ENCODE measurements at regions not wholly inside any gene's neighbourhood (a gene's known extent, or its start where the extent isn't known, plus 50 kb on each side); places are given as distances from the start of the nearest gene placed in this dataset.
A peak's percentile ranks its signal among the peaks of the same experiment; 100 is the strongest.

DNA sequence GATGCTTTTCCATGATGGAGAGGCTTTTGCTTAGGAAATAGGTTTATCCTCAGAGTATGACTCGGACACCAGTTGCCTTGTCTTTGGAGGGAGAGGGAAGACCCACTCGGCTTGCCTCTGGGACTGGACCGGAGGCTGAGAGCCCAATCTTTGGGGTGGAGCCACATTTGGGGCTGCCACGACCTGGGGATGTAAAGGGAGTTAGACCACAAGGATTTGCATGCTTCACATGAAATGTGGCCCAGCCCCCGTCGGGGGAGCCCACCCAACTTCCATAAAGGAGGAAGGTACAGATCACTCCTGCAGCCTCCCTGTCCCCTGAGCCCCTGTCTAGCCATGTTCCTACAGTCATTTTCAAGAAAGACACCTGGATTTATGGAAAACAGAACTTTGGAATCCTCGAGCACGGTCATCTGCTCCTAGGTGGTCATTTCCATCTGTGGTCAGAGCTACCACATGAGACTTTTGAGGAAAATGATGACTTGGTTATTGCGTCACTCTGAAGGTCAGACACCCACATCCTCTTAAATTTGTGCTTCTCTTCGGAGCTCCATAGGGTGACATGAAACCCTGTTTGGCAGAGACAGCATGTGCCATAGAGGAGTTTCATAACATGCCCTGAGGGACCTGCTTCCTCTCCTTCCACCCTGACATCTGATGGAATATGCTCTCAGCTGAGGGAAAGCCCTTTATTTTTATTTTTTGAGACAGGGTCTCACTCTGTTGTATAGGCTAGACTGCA, 99.4 kb upstream of the SLC45A1 start:
- Histone ChIP-seq H3K4me2 (ENCODE audit: low read depth, low read length) (no peak overlapping the region), H3K27ac (ENCODE audit: extremely low read length, insufficient read depth, low read length) (no peak overlapping the region), H3K9me3 (ENCODE audit: low read length) (no peaks in the 10 kb centered on the region), H3K27me3 (ENCODE audit: control insufficient read depth in 1 of 2, insufficient read depth in 2 of 2, low read length in 2 of 2) (no peaks in the 10 kb centered on the region), H3K36me3 (replicated peaks in 1 of 2; ENCODE audit: control insufficient read depth in 1 of 2, insufficient read depth in 2 of 2, low read length in 2 of 2) (no peaks in the 10 kb centered on the region; a peak in 1 of 5 replicates), H3K4me1 (ENCODE audit: insufficient read depth, low read length) (peaks cover 36% of the 10 kb centered on the region), H3K79me2 (ENCODE audit: insufficient read depth, low read length) (no peaks in the 10 kb centered on the region), H3K9ac (ENCODE audit: insufficient read depth, low read depth, low read length) (no peak overlapping the region), H4K20me1 (ENCODE audit: insufficient read depth, low read length) (no peaks in the 10 kb centered on the region), H3K4me3 (replicated peaks in 1 of 3; ENCODE audit: insufficient read depth in 1 of 3, low read depth in 2 of 3, low read length in 3 of 3) (no peak overlapping the region), H2AFZ (ENCODE audit: low read length) (no peak overlapping the region)
- BruUV-seq (replicated peaks): no TSS peak
- 91% methylated on average over 9 of the region's 10 CpGs for WGBS (ENCODE audit: low lambda C conversion rate)
- no peak for ATAC-seq
- in situ Hi-C loops (cut with HindIII; ENCODE audit: extremely low pct_ligation_motif_present, low pct_unique_long_range_greater_than_20kb) (no loop called here), intact Hi-C loops (cut with micrococcal nuclease; ENCODE audit: unreplicated experiment) (no loop called here)
- FAIRE-seq: no peak
- ChIA-PET CTCF (ENCODE audit: low intra/inter-chr PET ratio, low total read pairs) (no interaction called here), POLR2A (no interaction called here)
- no peak for DNase-seq (ENCODE audit: low spot score)
- TF ChIP-seq, protein P1, sequence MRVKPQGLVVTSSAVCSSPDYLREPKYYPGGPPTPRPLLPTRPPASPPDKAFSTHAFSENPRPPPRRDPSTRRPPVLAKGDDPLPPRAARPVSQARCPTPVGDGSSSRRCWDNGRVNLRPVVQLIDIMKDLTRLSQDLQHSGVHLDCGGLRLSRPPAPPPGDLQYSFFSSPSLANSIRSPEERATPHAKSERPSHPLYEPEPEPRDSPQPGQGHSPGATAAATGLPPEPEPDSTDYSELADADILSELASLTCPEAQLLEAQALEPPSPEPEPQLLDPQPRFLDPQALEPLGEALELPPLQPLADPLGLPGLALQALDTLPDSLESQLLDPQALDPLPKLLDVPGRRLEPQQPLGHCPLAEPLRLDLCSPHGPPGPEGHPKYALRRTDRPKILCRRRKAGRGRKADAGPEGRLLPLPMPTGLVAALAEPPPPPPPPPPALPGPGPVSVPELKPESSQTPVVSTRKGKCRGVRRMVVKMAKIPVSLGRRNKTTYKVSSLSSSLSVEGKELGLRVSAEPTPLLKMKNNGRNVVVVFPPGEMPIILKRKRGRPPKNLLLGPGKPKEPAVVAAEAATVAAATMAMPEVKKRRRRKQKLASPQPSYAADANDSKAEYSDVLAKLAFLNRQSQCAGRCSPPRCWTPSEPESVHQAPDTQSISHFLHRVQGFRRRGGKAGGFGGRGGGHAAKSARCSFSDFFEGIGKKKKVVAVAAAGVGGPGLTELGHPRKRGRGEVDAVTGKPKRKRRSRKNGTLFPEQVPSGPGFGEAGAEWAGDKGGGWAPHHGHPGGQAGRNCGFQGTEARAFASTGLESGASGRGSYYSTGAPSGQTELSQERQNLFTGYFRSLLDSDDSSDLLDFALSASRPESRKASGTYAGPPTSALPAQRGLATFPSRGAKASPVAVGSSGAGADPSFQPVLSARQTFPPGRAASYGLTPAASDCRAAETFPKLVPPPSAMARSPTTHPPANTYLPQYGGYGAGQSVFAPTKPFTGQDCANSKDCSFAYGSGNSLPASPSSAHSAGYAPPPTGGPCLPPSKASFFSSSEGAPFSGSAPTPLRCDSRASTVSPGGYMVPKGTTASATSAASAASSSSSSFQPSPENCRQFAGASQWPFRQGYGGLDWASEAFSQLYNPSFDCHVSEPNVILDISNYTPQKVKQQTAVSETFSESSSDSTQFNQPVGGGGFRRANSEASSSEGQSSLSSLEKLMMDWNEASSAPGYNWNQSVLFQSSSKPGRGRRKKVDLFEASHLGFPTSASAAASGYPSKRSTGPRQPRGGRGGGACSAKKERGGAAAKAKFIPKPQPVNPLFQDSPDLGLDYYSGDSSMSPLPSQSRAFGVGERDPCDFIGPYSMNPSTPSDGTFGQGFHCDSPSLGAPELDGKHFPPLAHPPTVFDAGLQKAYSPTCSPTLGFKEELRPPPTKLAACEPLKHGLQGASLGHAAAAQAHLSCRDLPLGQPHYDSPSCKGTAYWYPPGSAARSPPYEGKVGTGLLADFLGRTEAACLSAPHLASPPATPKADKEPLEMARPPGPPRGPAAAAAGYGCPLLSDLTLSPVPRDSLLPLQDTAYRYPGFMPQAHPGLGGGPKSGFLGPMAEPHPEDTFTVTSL (CRISPR knock-in tag; IDR thresholded peaks at IDR 0.05; ENCODE audit: borderline replicate concordance): 0 out of 2 replicates have a peak, but pooled peaks have one; percentile 22
- TF ChIP-seq ZNF484 (CRISPR knock-in tag; IDR thresholded peaks at IDR 0.05; ENCODE audit: borderline replicate concordance, low read depth) (no peak), ZNF263 (CRISPR knock-in tag; IDR thresholded peaks at IDR 0.05) (0 out of 2 replicates have a peak, but pooled peaks have one; percentile 5), CEBPB (IDR thresholded peaks at IDR 0.05; ENCODE audit: borderline replicate concordance, low read depth, low read length) (peak; percentile 87), CEBPG (CRISPR knock-in tag; IDR thresholded peaks at IDR 0.05) (peak; percentile 56), HNRNPH1 (optimal IDR thresholded peaks at IDR 0.05; ENCODE audit: low read depth, low read length) (no peak), BCL6 (CRISPR knock-in tag; IDR thresholded peaks at IDR 0.05) (peak; percentile 42; the same call in 1 of the 2 replicates)
- TF ChIP-seq, protein P2, sequence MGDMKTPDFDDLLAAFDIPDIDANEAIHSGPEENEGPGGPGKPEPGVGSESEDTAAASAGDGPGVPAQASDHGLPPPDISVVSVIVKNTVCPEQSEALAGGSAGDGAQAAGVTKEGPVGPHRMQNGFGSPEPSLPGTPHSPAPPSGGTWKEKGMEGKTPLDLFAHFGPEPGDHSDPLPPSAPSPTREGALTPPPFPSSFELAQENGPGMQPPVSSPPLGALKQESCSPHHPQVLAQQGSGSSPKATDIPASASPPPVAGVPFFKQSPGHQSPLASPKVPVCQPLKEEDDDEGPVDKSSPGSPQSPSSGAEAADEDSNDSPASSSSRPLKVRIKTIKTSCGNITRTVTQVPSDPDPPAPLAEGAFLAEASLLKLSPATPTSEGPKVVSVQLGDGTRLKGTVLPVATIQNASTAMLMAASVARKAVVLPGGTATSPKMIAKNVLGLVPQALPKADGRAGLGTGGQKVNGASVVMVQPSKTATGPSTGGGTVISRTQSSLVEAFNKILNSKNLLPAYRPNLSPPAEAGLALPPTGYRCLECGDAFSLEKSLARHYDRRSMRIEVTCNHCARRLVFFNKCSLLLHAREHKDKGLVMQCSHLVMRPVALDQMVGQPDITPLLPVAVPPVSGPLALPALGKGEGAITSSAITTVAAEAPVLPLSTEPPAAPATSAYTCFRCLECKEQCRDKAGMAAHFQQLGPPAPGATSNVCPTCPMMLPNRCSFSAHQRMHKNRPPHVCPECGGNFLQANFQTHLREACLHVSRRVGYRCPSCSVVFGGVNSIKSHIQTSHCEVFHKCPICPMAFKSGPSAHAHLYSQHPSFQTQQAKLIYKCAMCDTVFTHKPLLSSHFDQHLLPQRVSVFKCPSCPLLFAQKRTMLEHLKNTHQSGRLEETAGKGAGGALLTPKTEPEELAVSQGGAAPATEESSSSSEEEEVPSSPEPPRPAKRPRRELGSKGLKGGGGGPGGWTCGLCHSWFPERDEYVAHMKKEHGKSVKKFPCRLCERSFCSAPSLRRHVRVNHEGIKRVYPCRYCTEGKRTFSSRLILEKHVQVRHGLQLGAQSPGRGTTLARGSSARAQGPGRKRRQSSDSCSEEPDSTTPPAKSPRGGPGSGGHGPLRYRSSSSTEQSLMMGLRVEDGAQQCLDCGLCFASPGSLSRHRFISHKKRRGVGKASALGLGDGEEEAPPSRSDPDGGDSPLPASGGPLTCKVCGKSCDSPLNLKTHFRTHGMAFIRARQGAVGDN (CRISPR knock-in tag; IDR thresholded peaks at IDR 0.05): peak; percentile 33
- TF ChIP-seq, protein P3, sequence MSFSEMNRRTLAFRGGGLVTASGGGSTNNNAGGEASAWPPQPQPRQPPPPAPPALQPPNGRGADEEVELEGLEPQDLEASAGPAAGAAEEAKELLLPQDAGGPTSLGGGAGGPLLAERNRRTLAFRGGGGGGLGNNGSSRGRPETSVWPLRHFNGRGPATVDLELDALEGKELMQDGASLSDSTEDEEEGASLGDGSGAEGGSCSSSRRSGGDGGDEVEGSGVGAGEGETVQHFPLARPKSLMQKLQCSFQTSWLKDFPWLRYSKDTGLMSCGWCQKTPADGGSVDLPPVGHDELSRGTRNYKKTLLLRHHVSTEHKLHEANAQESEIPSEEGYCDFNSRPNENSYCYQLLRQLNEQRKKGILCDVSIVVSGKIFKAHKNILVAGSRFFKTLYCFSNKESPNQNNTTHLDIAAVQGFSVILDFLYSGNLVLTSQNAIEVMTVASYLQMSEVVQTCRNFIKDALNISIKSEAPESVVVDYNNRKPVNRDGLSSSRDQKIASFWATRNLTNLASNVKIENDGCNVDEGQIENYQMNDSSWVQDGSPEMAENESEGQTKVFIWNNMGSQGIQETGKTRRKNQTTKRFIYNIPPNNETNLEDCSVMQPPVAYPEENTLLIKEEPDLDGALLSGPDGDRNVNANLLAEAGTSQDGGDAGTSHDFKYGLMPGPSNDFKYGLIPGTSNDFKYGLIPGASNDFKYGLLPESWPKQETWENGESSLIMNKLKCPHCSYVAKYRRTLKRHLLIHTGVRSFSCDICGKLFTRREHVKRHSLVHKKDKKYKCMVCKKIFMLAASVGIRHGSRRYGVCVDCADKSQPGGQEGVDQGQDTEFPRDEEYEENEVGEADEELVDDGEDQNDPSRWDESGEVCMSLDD (CRISPR knock-in tag; IDR thresholded peaks at IDR 0.05; ENCODE audit: borderline replicate concordance): no peak
